GM12872 (cell line): ENCODE measurements at regions not wholly inside any gene's neighbourhood (a gene's known extent, or its start where the extent isn't known, plus 50 kb on each side); places are given as distances from the start of the nearest gene placed in this dataset.

Experiments used
- TF ChIP-seq, protein P1 (sequence below): IDR thresholded peaks from 3 replicates; pipeline ENCODE4 v1.5.1; 2011; ENCODE audit warnings: low read depth, mild to moderate bottlenecking, low read length, moderate library complexity; ENCODE audit not compliant: insufficient read depth

DNA sequence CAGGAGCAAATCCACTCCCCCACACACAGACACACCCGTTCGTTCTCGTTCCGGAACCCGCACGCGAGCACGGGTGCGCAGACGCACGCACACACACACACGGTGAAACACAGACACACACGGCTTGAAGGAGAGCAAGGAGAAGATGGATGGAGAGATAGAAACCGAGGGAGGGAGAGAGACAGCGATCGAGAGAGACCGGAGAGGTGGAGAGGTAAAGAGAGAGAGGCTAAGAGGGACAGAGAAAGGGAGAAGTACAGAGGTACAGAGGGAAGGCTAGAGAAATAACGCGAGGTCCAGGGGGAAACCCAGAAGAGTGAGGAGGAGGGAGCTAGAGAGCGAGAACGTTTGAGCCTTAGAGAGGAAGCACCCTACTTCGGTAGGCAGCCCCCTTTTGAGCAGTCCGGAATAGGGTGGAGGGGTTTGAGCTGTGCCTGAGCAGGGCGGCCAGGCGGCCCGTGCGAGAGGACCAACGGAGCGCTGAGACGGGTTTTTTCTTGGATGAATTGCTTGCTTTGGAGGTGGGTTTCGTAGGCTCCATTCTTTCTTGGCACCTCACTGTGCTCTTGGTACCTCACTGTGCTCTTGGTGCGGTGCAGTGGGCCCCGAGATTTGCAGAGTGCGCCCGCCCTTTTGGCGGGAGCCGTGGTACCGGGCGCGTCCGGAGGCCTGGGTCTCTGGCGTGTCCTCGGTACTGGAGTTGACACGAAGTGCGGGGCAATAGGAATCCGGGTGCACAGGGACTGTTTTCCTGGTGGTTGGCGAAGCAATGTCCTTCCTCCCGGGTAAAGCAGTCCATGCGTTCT, 88.4 kb upstream of the RHOU start:
- TF ChIP-seq, protein P1, sequence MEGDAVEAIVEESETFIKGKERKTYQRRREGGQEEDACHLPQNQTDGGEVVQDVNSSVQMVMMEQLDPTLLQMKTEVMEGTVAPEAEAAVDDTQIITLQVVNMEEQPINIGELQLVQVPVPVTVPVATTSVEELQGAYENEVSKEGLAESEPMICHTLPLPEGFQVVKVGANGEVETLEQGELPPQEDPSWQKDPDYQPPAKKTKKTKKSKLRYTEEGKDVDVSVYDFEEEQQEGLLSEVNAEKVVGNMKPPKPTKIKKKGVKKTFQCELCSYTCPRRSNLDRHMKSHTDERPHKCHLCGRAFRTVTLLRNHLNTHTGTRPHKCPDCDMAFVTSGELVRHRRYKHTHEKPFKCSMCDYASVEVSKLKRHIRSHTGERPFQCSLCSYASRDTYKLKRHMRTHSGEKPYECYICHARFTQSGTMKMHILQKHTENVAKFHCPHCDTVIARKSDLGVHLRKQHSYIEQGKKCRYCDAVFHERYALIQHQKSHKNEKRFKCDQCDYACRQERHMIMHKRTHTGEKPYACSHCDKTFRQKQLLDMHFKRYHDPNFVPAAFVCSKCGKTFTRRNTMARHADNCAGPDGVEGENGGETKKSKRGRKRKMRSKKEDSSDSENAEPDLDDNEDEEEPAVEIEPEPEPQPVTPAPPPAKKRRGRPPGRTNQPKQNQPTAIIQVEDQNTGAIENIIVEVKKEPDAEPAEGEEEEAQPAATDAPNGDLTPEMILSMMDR, result 0 out of 3 replicates have a peak, but pooled peaks have one; percentile 12

GRCh38 chr1:228647523-228648444, 87.5 kb upstream of the RHOU start:
- TF ChIP-seq, protein P1, result no peak

DNA sequence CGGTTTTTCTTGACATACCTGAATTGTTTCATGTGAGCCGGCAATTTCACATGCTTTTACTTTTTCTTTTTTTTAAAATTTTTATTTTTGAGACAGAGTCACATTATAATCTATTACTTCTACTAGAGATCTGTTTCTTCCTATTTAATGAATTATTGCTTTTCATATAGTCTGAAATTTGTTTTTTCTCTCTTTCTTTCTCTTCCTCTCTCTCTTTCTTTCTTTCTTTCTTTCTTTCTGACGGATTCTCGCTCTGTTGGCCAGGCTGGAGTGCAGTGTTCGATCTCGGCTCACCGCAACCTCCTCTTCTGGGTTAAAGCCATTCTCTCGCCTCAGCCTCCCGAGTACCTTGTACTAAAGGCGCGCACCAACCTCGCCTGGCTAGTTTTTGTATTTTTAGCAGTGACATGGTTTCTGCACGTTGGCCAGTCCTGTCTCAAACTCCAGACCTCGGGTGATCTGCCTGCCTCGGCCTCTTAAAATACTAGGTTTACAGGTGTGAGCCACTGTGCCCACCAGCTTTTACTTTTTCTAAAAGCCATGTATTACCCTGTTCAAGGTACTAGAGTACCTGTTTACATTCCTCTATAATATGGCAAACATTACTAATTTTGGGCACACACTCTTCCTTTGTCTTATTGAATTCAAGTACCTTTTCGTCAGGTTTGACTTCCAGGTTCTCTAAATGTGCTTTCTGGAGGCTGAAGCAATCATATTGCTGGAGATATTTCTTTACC, 86.5 kb upstream of the RHOU start:
- TF ChIP-seq, protein P1, result no peak

- TF ChIP-seq, protein P1, result peak; percentile 23; the same call in 1 of the 3 replicates
Observed at GRCh38 chr1:228650141-228650540, 85.1 kb upstream of the RHOU start.

DNA sequence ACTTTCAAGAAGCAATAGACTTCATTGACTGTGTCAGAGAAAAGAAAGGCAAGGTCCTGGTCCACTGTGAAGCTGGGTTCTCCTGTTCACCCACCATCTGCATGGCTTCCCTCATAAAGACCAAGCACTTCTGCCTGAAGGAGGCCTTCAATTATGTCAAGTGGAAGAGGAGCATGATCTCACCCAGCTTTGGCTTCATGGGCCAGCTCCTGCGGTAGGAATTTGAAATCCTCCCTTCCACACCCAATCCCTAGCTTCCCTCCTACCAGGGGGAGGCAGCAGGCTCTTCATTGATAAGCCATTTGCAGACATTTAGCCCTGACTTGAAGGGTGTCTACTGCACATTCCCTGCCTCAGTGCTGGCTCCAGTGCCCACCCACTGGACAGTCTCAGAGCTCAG, 84.3 kb upstream of the RHOU start:
- TF ChIP-seq, protein P1, result no peak

DNA sequence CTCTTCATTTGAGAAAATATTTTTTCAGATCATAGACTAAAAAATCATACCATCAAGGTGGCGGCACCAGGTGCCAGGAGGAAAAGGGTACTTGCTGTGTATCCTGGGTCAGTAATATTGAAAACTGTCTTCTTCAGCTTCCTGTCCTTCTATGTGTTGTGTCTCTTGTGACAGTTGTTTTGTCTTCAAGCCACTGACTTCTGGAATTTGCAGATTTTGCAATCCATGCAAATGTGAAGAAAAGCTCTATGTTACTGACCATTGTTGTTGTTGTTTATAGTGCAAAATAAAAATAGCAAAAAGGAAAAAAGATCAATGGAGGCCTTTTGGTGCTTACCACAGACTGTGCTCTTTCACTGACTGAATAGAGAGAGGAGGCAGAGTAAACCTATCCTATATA, 83.2 kb upstream of the RHOU start:
- TF ChIP-seq, protein P1, result no peak

- TF ChIP-seq, protein P1, result no peak
Observed at GRCh38 chr1:228653748-228654147, 81.5 kb upstream of the RHOU start.
